ENCODE measurements at regions not wholly inside any gene's neighbourhood (a gene's known extent, or its start where the extent isn't known, plus 50 kb on each side); places are given as distances from the start of the nearest gene placed in this dataset.

GRCh38 chr20:11401988-11402387 lies 515.7 kb upstream of the BTBD3 start:
- TF ChIP-seq POLR2A (IDR thresholded peaks at IDR 0.05; ENCODE audit: low read depth) (no peak), CTCF (IDR thresholded peaks at IDR 0.05) (no peak), POLR2AphosphoS5 (IDR thresholded peaks at IDR 0.05) (no peak)
